Body of pancreas (tissue), 4 donors: ENCODE measurements at regions not wholly inside any gene's neighbourhood (a gene's known extent, or its start where the extent isn't known, plus 50 kb on each side); places are given as distances from the start of the nearest gene placed in this dataset.

ENCODE experiments used
- CTCF ChIP-seq, 7 experiments: fragments of 450-650 bp in 4 of 7; fragments of 200-600 bp in 3 of 7; sonication (generic) in 3 of 7; IDR thresholded peaks; one replicate each; pipeline ENCODE4 v1.5.1; 2016 to 2019; ENCODE audit warnings: antibody characterized with exemption in 7 of 7
- POLR2A ChIP-seq, 3 donors: fragments of 450-650 bp; IDR thresholded peaks; one replicate each; pipeline ENCODE4 v1.6.1; 2016; ENCODE audit warnings: antibody characterized with exemption in 3 of 3, mild to moderate bottlenecking in 2 of 3

- TF ChIP-seq CTCF (IDR thresholded peaks at IDR 0.05) (no peak), POLR2A (IDR thresholded peaks at IDR 0.05) (no peak)
These were observed 454.6 kb upstream of the MARCKS start for GRCh38 chr6:113402544-113402943.
